ENCODE measurements at regions not wholly inside any gene's neighbourhood (a gene's known extent, or its start where the extent isn't known, plus 50 kb on each side); places are given as distances from the start of the nearest gene placed in this dataset.
A peak's percentile ranks its signal among the peaks of the same experiment; 100 is the strongest.

- peak in 1 of 2 experiments; percentile 26 for DNase-seq
Observed at GRCh38 chr6:7468382-7469081, 72.9 kb upstream of the DSP start.

GRCh38 chr6:7469696-7470095 is 71.8 kb upstream of the DSP start:
- DNase-seq, result no peak

GRCh38 chr6:7471171-7471570 is 70.3 kb upstream of the DSP start:
- DNase-seq, result no peak

GRCh38 chr6:7473805-7474719 is 67.4 kb upstream of the DSP start:
- DNase-seq, result no peak

GRCh38 chr6:7475081-7475480 is 66.4 kb upstream of the DSP start:
- DNase-seq, result no peak

- DNase-seq, result no peak
Observed at GRCh38 chr6:7479801-7480266, 61.6 kb upstream of the DSP start.

- no peak for DNase-seq
Observed at GRCh38 chr6:7484666-7485065, 56.8 kb upstream of the DSP start.

GRCh38 chr6:7486951-7487350 is 54.5 kb upstream of the DSP start:
- DNase-seq, result no peak

- no peak for DNase-seq
Observed at GRCh38 chr6:7488494-7488893, 53.0 kb upstream of the DSP start.

- DNase-seq, result no peak
Observed at GRCh38 chr6:7489376-7489775, 52.1 kb upstream of the DSP start.
